Panc1 (cell line): ENCODE measurements at regions not wholly inside any gene's neighbourhood (a gene's known extent, or its start where the extent isn't known, plus 50 kb on each side); places are given as distances from the start of the nearest gene placed in this dataset.
A peak's percentile ranks its signal among the peaks of the same experiment; 100 is the strongest.

Source experiments
- ATAC-seq: fragments of 200-7000 bp; cut with Tn5 transposase; 2 replicates; pipeline ENCODE4 v1.9.1; 2020; ENCODE audit warnings: mild to moderate bottlenecking, moderate library complexity
- BruUV-seq: library from RNA; stranded (reverse); fragments of 400-500 nt; replicated peaks from 2 replicates; lab custom pipeline; 2021; lab: Mats Ljungman, UMichigan
- CTCF ChIA-PET: fragments of 300-600 bp; sonication (Branson Sonifier 250); formaldehyde crosslinking; loops from one replicate; lab custom pipeline; 2022; ENCODE audit warnings: antibody characterized with exemption; lab: Charles Lee
- POLR2A ChIA-PET: fragments of 300-600 bp; sonication (Branson Sonifier 250); formaldehyde crosslinking; loops from one replicate; lab custom pipeline; 2022; ENCODE audit warnings: antibody characterized with exemption; lab: Charles Lee
- DNase-seq: peaks from one replicate; pipeline ENCODE4 v3.0.0-alpha.2; 2010; ENCODE audit warnings: low read depth, low spot score
- H3K27ac ChIP-seq: 2 replicates; pipeline ENCODE4 v1.5.1; 2011; ENCODE audit warnings: mild to moderate bottlenecking, low read length, inconsistent platforms
- H3K27me3 ChIP-seq: fragments of 200-500 bp; sonication (Bioruptor generic); 2 replicates; pipeline ENCODE4 v1.6.0; 2014; ENCODE audit warnings: low read length, inconsistent platforms; ENCODE audit not compliant: control insufficient read depth, insufficient read depth
- H3K36me3 ChIP-seq: fragments of 200-500 bp; sonication (Bioruptor generic); 2 replicates; pipeline ENCODE4 v1.5.1; 2014; ENCODE audit warnings: inconsistent platforms, mild to moderate bottlenecking, low read length, moderate library complexity; ENCODE audit not compliant: control insufficient read depth, insufficient read depth
- H3K4me1 ChIP-seq: 2 replicates; pipeline ENCODE4 v1.5.1; 2011; ENCODE audit warnings: inconsistent platforms, mild to moderate bottlenecking, low read length, moderate library complexity; ENCODE audit not compliant: control insufficient read depth, insufficient read depth
- H3K4me3 ChIP-seq, 2 experiments: 2 replicates each; pipeline ENCODE4 v1.5.1; 2011 to 2012; ENCODE audit warnings: low read depth in 2 of 2, low read length in 2 of 2, mild to moderate bottlenecking in 2 of 2, inconsistent platforms in 1 of 2, moderate library complexity in 1 of 2
- H3K9me3 ChIP-seq: fragments of 200-500 bp; sonication (Bioruptor generic); 2 replicates; pipeline ENCODE4 v1.5.1; 2014; ENCODE audit warnings: low read depth, mild to moderate bottlenecking, inconsistent platforms, low read length, moderate library complexity; ENCODE audit not compliant: control insufficient read depth, insufficient read depth
- POLR2AphosphoS5 ChIP-seq: IDR thresholded peaks from 2 replicates; pipeline ENCODE4 v1.6.1; 2012; ENCODE audit warnings: mild to moderate bottlenecking, low read depth, low read length, moderate library complexity
- SIN3A ChIP-seq: IDR thresholded peaks from 2 replicates; pipeline ENCODE4 v1.6.1; 2012; ENCODE audit warnings: low read depth, mild to moderate bottlenecking, low read length, moderate library complexity, borderline replicate concordance; ENCODE audit not compliant: insufficient read depth
- TCF7L2 ChIP-seq: IDR thresholded peaks from 2 replicates; pipeline ENCODE4 v1.6.1; 2011; ENCODE audit warnings: mild to moderate bottlenecking, low read depth, low read length, inconsistent platforms
- in situ Hi-C: cut with HindIII; loops from 2 replicates; pipeline ENCODE4 v1.10.0; 2016; ENCODE audit warnings: low sequenced_read_pairs, low pct_unique_long_range_greater_than_20kb
- intact Hi-C: fragments of 100-400 bp; cut with micrococcal nuclease; formaldehyde crosslinking; loops from one replicate; pipeline ENCODE4 v1.10.0; 2022; ENCODE audit not compliant: unreplicated experiment
- TF ChIP-seq, protein P1 (sequence below): fragments of 450-650 bp; IDR thresholded peaks from 2 replicates; pipeline ENCODE4 v1.5.1; 2017; ENCODE audit warnings: mild to moderate bottlenecking
- TF ChIP-seq, protein P2 (sequence below), 2 experiments: IDR thresholded peaks; 2 replicates each; pipeline ENCODE4 v1.6.1; 2011 to 2012; ENCODE audit warnings: low read depth in 2 of 2, control low read depth in 1 of 2, low read length in 1 of 2, mild to moderate bottlenecking in 1 of 2, moderate library complexity in 1 of 2; ENCODE audit not compliant: insufficient read depth in 1 of 2

DNA sequence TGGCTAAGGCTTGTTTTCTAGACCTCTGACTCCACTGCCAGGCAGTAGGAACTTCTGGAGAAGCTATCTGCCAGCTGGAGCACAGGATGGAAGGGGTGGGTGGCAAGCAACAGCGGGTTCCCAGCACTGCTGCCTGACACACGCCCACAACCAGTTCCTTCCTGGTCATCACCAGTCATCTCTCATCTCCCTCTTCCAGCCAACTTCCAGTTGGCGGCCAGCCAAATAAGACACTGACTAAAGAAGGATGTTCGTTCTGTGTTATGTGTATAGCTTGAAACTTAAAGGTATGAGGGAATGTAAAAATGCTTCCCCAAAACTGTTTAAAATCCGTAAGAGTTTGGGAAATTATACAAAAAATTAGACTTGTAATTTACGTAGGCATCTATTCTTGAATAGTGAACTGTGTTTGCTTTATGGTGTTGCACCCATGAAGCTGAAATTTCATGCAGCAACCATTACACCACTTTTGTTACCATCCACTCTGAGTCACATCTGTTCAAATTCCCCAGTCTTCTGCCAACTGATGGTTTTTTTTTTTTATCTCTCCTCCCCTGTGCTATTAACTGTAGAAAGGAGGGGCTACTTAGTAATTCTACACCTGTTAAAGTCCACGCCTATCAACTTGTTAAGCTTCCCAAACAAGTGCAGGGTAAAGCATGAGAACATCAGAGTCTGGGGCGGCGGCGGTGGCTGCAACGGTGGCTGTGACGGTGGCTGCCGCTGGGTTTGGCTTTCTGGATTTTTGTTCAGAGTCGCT, 86.2 kb upstream of the FRY start:
- Histone ChIP-seq H3K9me3 (no peaks in the 10 kb centered on the region), H3K36me3 (no peaks in the 10 kb centered on the region), H3K27me3 (no peaks in the 10 kb centered on the region), H3K27ac (no peak overlapping the region), H3K4me3 (no peak overlapping the region), H3K4me1 (no peaks in the 10 kb centered on the region)
- BruUV-seq: no TSS peak
- POLR2A ChIA-PET: no interaction called here
- no peak for TF ChIP-seq SIN3A
- no peak for TF ChIP-seq TCF7L2
- no peak for TF ChIP-seq POLR2AphosphoS5
- TF ChIP-seq, protein P1, sequence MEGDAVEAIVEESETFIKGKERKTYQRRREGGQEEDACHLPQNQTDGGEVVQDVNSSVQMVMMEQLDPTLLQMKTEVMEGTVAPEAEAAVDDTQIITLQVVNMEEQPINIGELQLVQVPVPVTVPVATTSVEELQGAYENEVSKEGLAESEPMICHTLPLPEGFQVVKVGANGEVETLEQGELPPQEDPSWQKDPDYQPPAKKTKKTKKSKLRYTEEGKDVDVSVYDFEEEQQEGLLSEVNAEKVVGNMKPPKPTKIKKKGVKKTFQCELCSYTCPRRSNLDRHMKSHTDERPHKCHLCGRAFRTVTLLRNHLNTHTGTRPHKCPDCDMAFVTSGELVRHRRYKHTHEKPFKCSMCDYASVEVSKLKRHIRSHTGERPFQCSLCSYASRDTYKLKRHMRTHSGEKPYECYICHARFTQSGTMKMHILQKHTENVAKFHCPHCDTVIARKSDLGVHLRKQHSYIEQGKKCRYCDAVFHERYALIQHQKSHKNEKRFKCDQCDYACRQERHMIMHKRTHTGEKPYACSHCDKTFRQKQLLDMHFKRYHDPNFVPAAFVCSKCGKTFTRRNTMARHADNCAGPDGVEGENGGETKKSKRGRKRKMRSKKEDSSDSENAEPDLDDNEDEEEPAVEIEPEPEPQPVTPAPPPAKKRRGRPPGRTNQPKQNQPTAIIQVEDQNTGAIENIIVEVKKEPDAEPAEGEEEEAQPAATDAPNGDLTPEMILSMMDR: no peak
- TF ChIP-seq, protein P2, sequence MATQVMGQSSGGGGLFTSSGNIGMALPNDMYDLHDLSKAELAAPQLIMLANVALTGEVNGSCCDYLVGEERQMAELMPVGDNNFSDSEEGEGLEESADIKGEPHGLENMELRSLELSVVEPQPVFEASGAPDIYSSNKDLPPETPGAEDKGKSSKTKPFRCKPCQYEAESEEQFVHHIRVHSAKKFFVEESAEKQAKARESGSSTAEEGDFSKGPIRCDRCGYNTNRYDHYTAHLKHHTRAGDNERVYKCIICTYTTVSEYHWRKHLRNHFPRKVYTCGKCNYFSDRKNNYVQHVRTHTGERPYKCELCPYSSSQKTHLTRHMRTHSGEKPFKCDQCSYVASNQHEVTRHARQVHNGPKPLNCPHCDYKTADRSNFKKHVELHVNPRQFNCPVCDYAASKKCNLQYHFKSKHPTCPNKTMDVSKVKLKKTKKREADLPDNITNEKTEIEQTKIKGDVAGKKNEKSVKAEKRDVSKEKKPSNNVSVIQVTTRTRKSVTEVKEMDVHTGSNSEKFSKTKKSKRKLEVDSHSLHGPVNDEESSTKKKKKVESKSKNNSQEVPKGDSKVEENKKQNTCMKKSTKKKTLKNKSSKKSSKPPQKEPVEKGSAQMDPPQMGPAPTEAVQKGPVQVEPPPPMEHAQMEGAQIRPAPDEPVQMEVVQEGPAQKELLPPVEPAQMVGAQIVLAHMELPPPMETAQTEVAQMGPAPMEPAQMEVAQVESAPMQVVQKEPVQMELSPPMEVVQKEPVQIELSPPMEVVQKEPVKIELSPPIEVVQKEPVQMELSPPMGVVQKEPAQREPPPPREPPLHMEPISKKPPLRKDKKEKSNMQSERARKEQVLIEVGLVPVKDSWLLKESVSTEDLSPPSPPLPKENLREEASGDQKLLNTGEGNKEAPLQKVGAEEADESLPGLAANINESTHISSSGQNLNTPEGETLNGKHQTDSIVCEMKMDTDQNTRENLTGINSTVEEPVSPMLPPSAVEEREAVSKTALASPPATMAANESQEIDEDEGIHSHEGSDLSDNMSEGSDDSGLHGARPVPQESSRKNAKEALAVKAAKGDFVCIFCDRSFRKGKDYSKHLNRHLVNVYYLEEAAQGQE (IDR thresholded peaks at IDR 0.05; ENCODE audit: insufficient read depth in 1 of 2, low read depth in 2 of 2, low read length in 1 of 2): no peak
- no peak for ATAC-seq
- DNase-seq: no peak
- CTCF ChIA-PET: no interaction called here
- intact Hi-C loops: no loop called here
- in situ Hi-C loops: no loop called here

DNA sequence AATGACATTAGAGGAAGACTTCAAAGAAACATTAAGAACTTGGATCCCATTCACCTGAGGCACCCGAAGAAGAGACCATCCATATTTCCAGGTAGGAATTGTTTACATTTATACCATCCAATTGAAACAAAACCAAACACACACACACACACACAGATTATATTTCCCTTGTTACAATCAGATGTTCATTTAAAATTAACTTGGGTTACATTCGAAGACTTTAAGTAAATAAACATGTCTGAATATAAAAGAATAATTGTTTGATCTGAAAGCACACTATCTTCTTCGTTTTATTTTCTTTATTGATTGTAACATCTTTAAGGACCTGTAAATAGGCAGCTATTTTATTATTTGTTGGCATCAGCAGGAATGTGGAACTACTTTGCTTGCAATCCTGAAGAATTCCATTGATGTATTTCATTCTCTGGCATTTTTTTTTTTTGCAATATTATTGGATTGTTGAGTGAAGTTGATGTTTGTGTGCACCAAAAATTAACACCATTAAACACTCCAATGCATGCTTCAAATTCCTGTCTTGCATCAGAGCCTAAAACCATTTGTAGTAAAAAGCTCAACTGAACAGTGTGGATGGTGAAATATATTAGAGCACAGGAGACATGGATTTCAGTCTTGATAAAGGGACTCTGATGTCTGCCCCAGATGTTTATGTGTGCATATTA, 85.3 kb upstream of the FRY start:
- no TSS peak for BruUV-seq
- ChIA-PET CTCF (interaction anchor here (0.6 kb wide), 1 partner anchor 127 kb away, joined by 3 read pairs; no protein-coding TSS in a partner anchor), POLR2A (no interaction called here)
- Histone ChIP-seq H3K4me3 (no peak overlapping the region), H3K9me3 (no peaks in the 10 kb centered on the region), H3K36me3 (no peaks in the 10 kb centered on the region), H3K27ac (no peak overlapping the region), H3K27me3 (no peaks in the 10 kb centered on the region), H3K4me1 (no peaks in the 10 kb centered on the region)
- TF ChIP-seq POLR2AphosphoS5 (no peak), TCF7L2 (0 out of 2 replicates have a peak, but pooled peaks have one; percentile 35)
- DNase-seq (no peak), ATAC-seq (no peak)
- in situ Hi-C loops (no loop called here), intact Hi-C loops (no loop called here)
